ENCODE measurements at regions not wholly inside any gene's neighbourhood (a gene's known extent, or its start where the extent isn't known, plus 50 kb on each side); places are given as distances from the start of the nearest gene placed in this dataset.

- in situ Hi-C loops (cut with HindIII; ENCODE audit: low sequenced_read_pairs) = no loop called here
Observed at GRCh38 chr13:90518417-90518816, 829.1 kb upstream of the MIR17HG start.

- in situ Hi-C loops (cut with HindIII; ENCODE audit: low sequenced_read_pairs) = no loop called here
Observed at GRCh38 chr13:90519157-90519556, 828.3 kb upstream of the MIR17HG start.

- in situ Hi-C loops (cut with HindIII; ENCODE audit: low sequenced_read_pairs) = no loop called here
Observed at GRCh38 chr13:90526711-90527110, 820.8 kb upstream of the MIR17HG start.

- in situ Hi-C loops (cut with HindIII; ENCODE audit: low sequenced_read_pairs) = no loop called here
Observed at GRCh38 chr13:90531744-90532143, 815.7 kb upstream of the MIR17HG start.

GRCh38 chr13:90532861-90533492, 814.5 kb upstream of the MIR17HG start:
- in situ Hi-C loops (cut with HindIII; ENCODE audit: low sequenced_read_pairs) = no loop called here

GRCh38 chr13:90533866-90534265, 813.6 kb upstream of the MIR17HG start:
- in situ Hi-C loops (cut with HindIII; ENCODE audit: low sequenced_read_pairs) = no loop called here

GRCh38 chr13:90534617-90535370, 812.7 kb upstream of the MIR17HG start:
- in situ Hi-C loops (cut with HindIII; ENCODE audit: low sequenced_read_pairs) = no loop called here

- in situ Hi-C loops (cut with HindIII; ENCODE audit: low sequenced_read_pairs) = no loop called here
Observed at GRCh38 chr13:90535421-90535820, 812.1 kb upstream of the MIR17HG start.

GRCh38 chr13:90538063-90538462, 809.4 kb upstream of the MIR17HG start:
- in situ Hi-C loops (cut with HindIII; ENCODE audit: low sequenced_read_pairs) = no loop called here

GRCh38 chr13:90541346-90541745, 806.1 kb upstream of the MIR17HG start:
- in situ Hi-C loops (cut with HindIII; ENCODE audit: low sequenced_read_pairs) = no loop called here

- in situ Hi-C loops (cut with HindIII; ENCODE audit: low sequenced_read_pairs) = no loop called here
Observed at GRCh38 chr13:90542959-90543505, 804.5 kb upstream of the MIR17HG start.

GRCh38 chr13:90545070-90545840, 802.2 kb upstream of the MIR17HG start:
- in situ Hi-C loops (cut with HindIII; ENCODE audit: low sequenced_read_pairs) = no loop called here

- in situ Hi-C loops (cut with HindIII; ENCODE audit: low sequenced_read_pairs) = no loop called here
Observed at GRCh38 chr13:90547272-90547790, 800.2 kb upstream of the MIR17HG start.

- in situ Hi-C loops (cut with HindIII; ENCODE audit: low sequenced_read_pairs) = no loop called here
Observed at GRCh38 chr13:90551253-90551652, 796.2 kb upstream of the MIR17HG start.

GRCh38 chr13:90552702-90553101, 794.8 kb upstream of the MIR17HG start:
- in situ Hi-C loops (cut with HindIII; ENCODE audit: low sequenced_read_pairs) = no loop called here

GRCh38 chr13:90553159-90553558, 794.3 kb upstream of the MIR17HG start:
- in situ Hi-C loops (cut with HindIII; ENCODE audit: low sequenced_read_pairs) = no loop called here

- in situ Hi-C loops (cut with HindIII; ENCODE audit: low sequenced_read_pairs) = no loop called here
Observed at GRCh38 chr13:90557626-90558025, 789.9 kb upstream of the MIR17HG start.

GRCh38 chr13:90562443-90562842, 785.0 kb upstream of the MIR17HG start:
- in situ Hi-C loops (cut with HindIII; ENCODE audit: low sequenced_read_pairs) = no loop called here

GRCh38 chr13:90564096-90564495, 783.4 kb upstream of the MIR17HG start:
- in situ Hi-C loops (cut with HindIII; ENCODE audit: low sequenced_read_pairs) = no loop called here

GRCh38 chr13:90564566-90564965, 782.9 kb upstream of the MIR17HG start:
- in situ Hi-C loops (cut with HindIII; ENCODE audit: low sequenced_read_pairs) = no loop called here

GRCh38 chr13:90565985-90566713, 781.3 kb upstream of the MIR17HG start:
- in situ Hi-C loops (cut with HindIII; ENCODE audit: low sequenced_read_pairs) = no loop called here
